ENCODE measurements at regions not wholly inside any gene's neighbourhood (a gene's known extent, or its start where the extent isn't known, plus 50 kb on each side); places are given as distances from the start of the nearest gene placed in this dataset.

DNA sequence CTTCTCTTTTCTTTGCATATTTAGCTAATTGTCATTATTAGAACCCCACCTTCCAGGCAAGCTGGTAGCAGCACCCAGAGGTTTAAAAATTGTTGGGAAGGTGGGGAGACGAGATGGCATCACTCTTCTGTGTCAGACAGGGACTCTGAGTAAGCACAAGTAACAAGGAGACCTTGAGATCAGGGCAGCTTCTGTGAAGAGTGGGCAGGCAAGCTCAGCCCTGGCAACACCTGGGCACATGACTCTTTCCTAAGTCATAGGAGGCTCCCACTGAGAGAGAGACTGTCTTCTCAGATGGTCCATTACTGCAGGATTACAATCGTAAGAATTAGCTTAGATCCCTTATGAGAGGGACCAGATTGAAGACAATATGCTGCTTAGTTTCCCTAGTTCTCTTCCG, 183.5 kb downstream of the BRINP2 start:
- Histone ChIP-seq H3K9ac (ENCODE audit: low read length) (no peak overlapping the region), H3K4me3 (ENCODE audit: control extremely low read depth in 1 of 5, extremely low read depth in 1 of 5, insufficient read depth in 1 of 5, low read depth in 2 of 5, low read length in 4 of 5) (no peak overlapping the region), H2AFZ (ENCODE audit: insufficient read depth, low read depth, low read length, poor library complexity, severe bottlenecking) (no peak overlapping the region), H3K9me3 (ENCODE audit: control extremely low read depth in 1 of 3, control insufficient read depth in 2 of 3, insufficient read depth in 1 of 3, low read length in 2 of 3) (no peaks in the 10 kb centered on the region), H3K36me3 (replicated peaks in 1 of 2; ENCODE audit: control extremely low read depth in 1 of 2, control insufficient read depth in 1 of 2, extremely low read depth in 1 of 2, insufficient read depth in 2 of 2, low read length in 1 of 2) (no peaks in the 10 kb centered on the region), H3K27me3 (replicated peaks in 1 of 4; ENCODE audit: control extremely low read depth in 1 of 4, control insufficient read depth in 3 of 4, insufficient read depth in 4 of 4, low read length in 3 of 4) (peaks cover 0 to 3% (median 0%) of the 10 kb centered on the region in 4 experiments), H4K20me1 (ENCODE audit: control insufficient read depth, insufficient read depth, low read length, poor library complexity, severe bottlenecking) (no peaks in the 10 kb centered on the region), H3K4me2 (replicated peaks; ENCODE audit: low read depth, low read length, poor library complexity, severe bottlenecking) (no peak overlapping the region), H3K4me1 (ENCODE audit: control insufficient read depth in 2 of 2, insufficient read depth in 2 of 2, low read length in 2 of 2) (no peaks in the 10 kb centered on the region), H3K79me2 (ENCODE audit: control insufficient read depth, insufficient read depth, low read length) (no peaks in the 10 kb centered on the region), H3K27ac (ENCODE audit: low read length in 2 of 2) (no peak overlapping the region)
- Mint-ChIP-seq H3K27ac (no peak overlapping the region), H3K4me1 (no peaks in the 10 kb centered on the region), H3K4me3 (no peak overlapping the region), H3K9me3 (ENCODE audit: insufficient read depth) (no peaks in the 10 kb centered on the region), H3K27me3 (peaks cover 5% of the 10 kb centered on the region)
- ChIA-PET CTCF (interaction anchor here (0.7 kb wide), 2 partner anchors 39 to 98 kb away, joined by 3 read pairs; no protein-coding TSS in a partner anchor), POLR2A (no interaction called here)
- WGBS (ENCODE audit: insufficient coverage), result 28% methylated on average over 2 of the region's 3 CpGs
- DNase-seq (no peak), ATAC-seq (ENCODE audit: low read depth) (no peak)
- TF ChIP-seq CTCF (IDR thresholded peaks at IDR 0.05), result no peak
- TF ChIP-seq EZH2 (IDR thresholded peaks at IDR 0.05; ENCODE audit: borderline replicate concordance, insufficient read depth, low read depth, low read length, poor library complexity, severe bottlenecking), result no peak
- intact Hi-C loops (cut with micrococcal nuclease), result no loop called here

DNA sequence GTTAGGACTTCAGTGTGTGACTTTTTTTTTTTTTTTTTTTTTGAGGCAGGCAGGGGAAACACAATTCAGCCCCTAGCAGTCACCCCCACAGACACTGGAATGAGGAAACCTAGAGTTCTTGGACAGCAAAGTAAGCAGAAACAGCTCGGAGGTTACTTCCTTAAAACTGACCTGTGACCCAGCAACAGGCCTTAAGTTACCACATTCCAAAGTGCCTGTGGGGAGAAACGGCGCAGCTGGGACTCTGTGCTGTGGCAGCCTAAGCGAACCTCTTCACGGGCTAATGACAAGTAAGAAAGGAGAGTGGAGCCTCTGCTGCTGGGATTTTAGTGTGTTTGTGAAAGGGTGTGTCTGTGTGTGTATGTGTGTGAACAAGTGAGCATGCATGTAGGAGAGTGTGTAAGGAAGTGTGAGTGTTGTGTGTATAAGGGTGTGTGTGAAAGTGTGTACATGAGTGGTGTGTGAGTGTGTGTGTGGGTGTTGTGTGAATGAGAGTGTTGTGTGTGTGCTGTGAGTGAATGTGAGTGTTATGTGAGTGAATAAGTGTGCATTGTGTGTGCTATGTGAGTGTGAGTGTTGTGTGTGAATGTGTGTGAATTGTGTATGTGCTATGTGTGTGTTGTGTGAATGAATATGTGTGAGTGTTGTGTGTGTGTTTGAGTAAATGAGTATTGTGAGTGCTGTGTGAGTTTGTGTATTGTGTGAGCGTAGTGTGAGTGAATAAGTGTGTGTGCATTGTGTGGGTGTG, 180.8 kb downstream of the BRINP2 start:
- H4K20me1 ChIP-seq (ENCODE audit: control insufficient read depth, insufficient read depth, low read length, poor library complexity, severe bottlenecking), result no peaks in the 10 kb centered on the region
- Mint-ChIP-seq H3K27ac (no peak overlapping the region), H3K27me3 (peaks cover 5% of the 10 kb centered on the region), H3K9me3 (ENCODE audit: insufficient read depth) (no peaks in the 10 kb centered on the region), H3K4me3 (no peak overlapping the region), H3K4me1 (no peaks in the 10 kb centered on the region)
- H3K9ac ChIP-seq (ENCODE audit: low read length), result no peak overlapping the region
- H3K4me3 ChIP-seq (ENCODE audit: control extremely low read depth in 1 of 5, extremely low read depth in 1 of 5, insufficient read depth in 1 of 5, low read depth in 2 of 5, low read length in 4 of 5), result no peak overlapping the region
- no peaks in the 10 kb centered on the region for H3K79me2 ChIP-seq (ENCODE audit: control insufficient read depth, insufficient read depth, low read length)
- TF ChIP-seq EZH2 (IDR thresholded peaks at IDR 0.05; ENCODE audit: borderline replicate concordance, insufficient read depth, low read depth, low read length, poor library complexity, severe bottlenecking) (no peak), CTCF (IDR thresholded peaks at IDR 0.05) (no peak)
- H3K27ac ChIP-seq (ENCODE audit: low read length in 2 of 2), result no peak overlapping the region
- peaks cover 0 to 3% (median 0%) of the 10 kb centered on the region in 4 experiments for H3K27me3 ChIP-seq (replicated peaks in 1 of 4; ENCODE audit: control extremely low read depth in 1 of 4, control insufficient read depth in 3 of 4, insufficient read depth in 4 of 4, low read length in 3 of 4)
- H3K36me3 ChIP-seq (replicated peaks in 1 of 2; ENCODE audit: control extremely low read depth in 1 of 2, control insufficient read depth in 1 of 2, extremely low read depth in 1 of 2, insufficient read depth in 2 of 2, low read length in 1 of 2), result no peaks in the 10 kb centered on the region
- 74% methylated on average over 5 of the region's 6 CpGs for WGBS (ENCODE audit: insufficient coverage)
- no peak for DNase-seq
- H2AFZ ChIP-seq (ENCODE audit: insufficient read depth, low read depth, low read length, poor library complexity, severe bottlenecking), result no peak overlapping the region
- no peak overlapping the region for H3K4me2 ChIP-seq (replicated peaks; ENCODE audit: low read depth, low read length, poor library complexity, severe bottlenecking)
- intact Hi-C loops (cut with micrococcal nuclease), result no loop called here
- CTCF ChIA-PET, result no interaction called here
- POLR2A ChIA-PET, result no interaction called here
- H3K9me3 ChIP-seq (ENCODE audit: control extremely low read depth in 1 of 3, control insufficient read depth in 2 of 3, insufficient read depth in 1 of 3, low read length in 2 of 3), result peaks cover 0 to 3% (median 0%) of the 10 kb centered on the region in 3 donors
- no peak for ATAC-seq (ENCODE audit: low read depth)
- H3K4me1 ChIP-seq (ENCODE audit: control insufficient read depth in 2 of 2, insufficient read depth in 2 of 2, low read length in 2 of 2), result no peaks in the 10 kb centered on the region

Data from B cell (primary cell).